ENCODE measurements at regions not wholly inside any gene's neighbourhood (a gene's known extent, or its start where the extent isn't known, plus 50 kb on each side); places are given as distances from the start of the nearest gene placed in this dataset.
"Not testable (repeated sequence)": the region's sequence is repeated elsewhere in the genome, so short reads cannot be mapped to it uniquely, and the experiment has no call there.

GRCh38 chr6:158886346-158886977, 67.3 kb upstream of the EZR start:
- DNase-seq (ENCODE audit: low read depth in 1 of 2, low spot score in 1 of 2), result not testable (repeated sequence)

- not testable (repeated sequence) for DNase-seq (ENCODE audit: low read depth in 1 of 2, low spot score in 1 of 2)
Measured at GRCh38 chr6:158881884-158882283, 62.7 kb upstream of the EZR start.

GRCh38 chr6:158881276-158881675, 62.1 kb upstream of the EZR start:
- DNase-seq (ENCODE audit: low read depth in 1 of 2, low spot score in 1 of 2), result not testable (repeated sequence)

- DNase-seq (ENCODE audit: low read depth in 1 of 2, low spot score in 1 of 2), result peak in 1 of 2 donors; percentile 19
Measured at GRCh38 chr6:158879180-158879579, 60.0 kb upstream of the EZR start.

- no peak for DNase-seq (ENCODE audit: low read depth in 1 of 2, low spot score in 1 of 2)
Measured at GRCh38 chr6:158877716-158878115, 58.5 kb upstream of the EZR start.

GRCh38 chr6:158876886-158877285, 57.7 kb upstream of the EZR start:
- DNase-seq (ENCODE audit: low read depth in 1 of 2, low spot score in 1 of 2), result no peak

- DNase-seq (ENCODE audit: low read depth in 1 of 2, low spot score in 1 of 2), result no peak
Measured at GRCh38 chr6:158870649-158870957, 51.4 kb upstream of the EZR start.

GRCh38 chr6:158869826-158870648, 50.9 kb upstream of the EZR start:
- peak in 1 of 2 donors; percentile 96 for DNase-seq (ENCODE audit: low read depth in 1 of 2, low spot score in 1 of 2)

GRCh38 chr6:158868890-158869825, 50.0 kb upstream of the EZR start:
- peak in 1 of 2 donors; percentile 94 for DNase-seq (ENCODE audit: low read depth in 1 of 2, low spot score in 1 of 2)

All from activated CD4-positive, alpha-beta T cell treated with anti-CD3 and anti-CD28 coated beads, Interleukin-2, amount 50 U/mL, for 24 hours (primary cell).